Ovary (tissue), 3 donors: ENCODE measurements at regions not wholly inside any gene's neighbourhood (a gene's known extent, or its start where the extent isn't known, plus 50 kb on each side); places are given as distances from the start of the nearest gene placed in this dataset.

Experiments used
- CTCF ChIP-seq, 3 donors: fragments of 450-650 bp in 2 of 3; fragments of 200-600 bp in 1 of 3; IDR thresholded peaks; one replicate each; pipeline versions ENCODE4 v1.5.1 to v1.8.0; 2016 to 2022; ENCODE audit warnings: antibody characterized with exemption in 3 of 3, mild to moderate bottlenecking in 1 of 3
- EP300 ChIP-seq: sonication (generic); formaldehyde crosslinking; IDR thresholded peaks from one replicate; pipeline ENCODE4 v1.6.1; 2017; ENCODE audit warnings: antibody characterized with exemption
- POLR2A ChIP-seq: fragments of 450-650 bp; IDR thresholded peaks from one replicate; pipeline ENCODE4 v1.6.1; 2017; ENCODE audit warnings: antibody characterized with exemption, mild to moderate bottlenecking, moderate library complexity
- donor health status: DM: no; HTN: no; CAD: no.

GRCh38 chr2:235271936-235272335 is 221.9 kb upstream of the AGAP1 start:
- TF ChIP-seq CTCF (IDR thresholded peaks at IDR 0.05) (no peak), POLR2A (no peak), EP300 (no peak)
